ENCODE measurements at regions not wholly inside any gene's neighbourhood (a gene's known extent, or its start where the extent isn't known, plus 50 kb on each side); places are given as distances from the start of the nearest gene placed in this dataset.
A peak's percentile ranks its signal among the peaks of the same experiment; 100 is the strongest.

- DNase-seq: no peak
Measured at GRCh38 chr14:49463146-49463545, 123.0 kb downstream of the RPS29 start.

GRCh38 chr14:49461529-49462401, 124.4 kb downstream of the RPS29 start:
- DNase-seq: peak; percentile 72 to 78

GRCh38 chr14:49460662-49461061, 125.5 kb downstream of the RPS29 start:
- no peak for DNase-seq

- DNase-seq: no peak
Measured at GRCh38 chr14:49456589-49456988, 129.6 kb downstream of the RPS29 start.

GRCh38 chr14:49451938-49452337, 134.2 kb downstream of the RPS29 start:
- DNase-seq: peak in 1 of 2 experiments; percentile 34

GRCh38 chr14:49449749-49450148, 136.4 kb downstream of the RPS29 start:
- no peak for DNase-seq

GRCh38 chr14:49447540-49448107, 138.6 kb downstream of the RPS29 start:
- no peak for DNase-seq

GRCh38 chr14:49446801-49447200, 139.4 kb downstream of the RPS29 start:
- DNase-seq: no peak

GRCh38 chr14:49438256-49438770, 147.9 kb downstream of the RPS29 start:
- DNase-seq: no peak

- DNase-seq: no peak
Measured at GRCh38 chr14:49428076-49428475, 158.1 kb downstream of the RPS29 start.

- no peak for DNase-seq
Measured at GRCh38 chr14:49427117-49427516, 159.1 kb downstream of the RPS29 start.

- DNase-seq: no peak
Measured at GRCh38 chr14:49425921-49426320, 160.3 kb downstream of the RPS29 start.

GRCh38 chr14:49424436-49425331, 161.5 kb downstream of the RPS29 start:
- DNase-seq: no peak

- no peak for DNase-seq
Measured at GRCh38 chr14:49420201-49420600, 166.0 kb downstream of the RPS29 start.

- no peak for DNase-seq
Measured at GRCh38 chr14:49418789-49419188, 167.4 kb downstream of the RPS29 start.

- no peak for DNase-seq
Measured at GRCh38 chr14:49417790-49418189, 168.4 kb downstream of the RPS29 start.

- no peak for DNase-seq
Measured at GRCh38 chr14:49408187-49408933, 177.8 kb downstream of the RPS29 start.

GRCh38 chr14:49405291-49405690, 180.9 kb downstream of the RPS29 start:
- DNase-seq: no peak

GRCh38 chr14:49401373-49401772, 184.8 kb downstream of the RPS29 start:
- DNase-seq: no peak

GRCh38 chr14:49396801-49397200, 189.4 kb downstream of the RPS29 start:
- no peak for DNase-seq

GRCh38 chr14:49381778-49382177, 204.4 kb downstream of the RPS29 start:
- DNase-seq: no peak

- no peak for DNase-seq
Measured at GRCh38 chr14:49367696-49368095, 218.5 kb downstream of the RPS29 start.

Data from NCI-H446 (cell line).